DOHH2 (cell line): ENCODE measurements at regions not wholly inside any gene's neighbourhood (a gene's known extent, or its start where the extent isn't known, plus 50 kb on each side); places are given as distances from the start of the nearest gene placed in this dataset.

Experiments
- H3F3A ChIP-seq: fragments of 200-600 bp; sonication (generic), shearing (Covaris generic); 2 replicates; pipeline ENCODE4 v1.6.0; 2016; ENCODE audit warnings: antibody characterized with exemption, mild to moderate bottlenecking; ENCODE audit not compliant: control insufficient read depth, insufficient read depth
- H3K27ac ChIP-seq: fragments of 200-600 bp; sonication (generic); 2 replicates; pipeline ENCODE4 v1.5.1; 2014; ENCODE audit warnings: low read depth, mild to moderate bottlenecking, low read length, moderate library complexity
- H3K27me3 ChIP-seq: fragments of 200-600 bp; sonication (generic); 2 replicates; pipeline ENCODE4 v1.6.1; 2014; ENCODE audit warnings: mild to moderate bottlenecking, low read length, mixed read lengths; ENCODE audit not compliant: control insufficient read depth
- H3K36me3 ChIP-seq: fragments of 200-600 bp; sonication (generic); 2 replicates; pipeline ENCODE4 v1.6.1; 2014; ENCODE audit warnings: mild to moderate bottlenecking, low read length, moderate library complexity, mixed read lengths; ENCODE audit not compliant: control insufficient read depth
- H3K4me1 ChIP-seq: fragments of 200-600 bp; sonication (generic); 2 replicates; pipeline ENCODE4 v1.6.1; 2014; ENCODE audit warnings: mild to moderate bottlenecking, low read length, mixed read lengths; ENCODE audit not compliant: control insufficient read depth
- H3K4me2 ChIP-seq: fragments of 200-600 bp; sonication (generic); 2 replicates; pipeline ENCODE4 v1.6.0; 2014; ENCODE audit warnings: mild to moderate bottlenecking, low read length, moderate library complexity
- H3K4me3 ChIP-seq: fragments of 200-600 bp; sonication (generic); 2 replicates; pipeline ENCODE4 v1.5.1; 2014; ENCODE audit warnings: mild to moderate bottlenecking, low read length, mixed read lengths
- H3K79me2 ChIP-seq: fragments of 200-600 bp; sonication (generic); 2 replicates; pipeline ENCODE4 v1.6.1; 2014; ENCODE audit warnings: mild to moderate bottlenecking, low read length, mixed read lengths; ENCODE audit not compliant: control insufficient read depth
- H3K9me2 ChIP-seq: fragments of 200-600 bp; sonication (generic); replicated peaks from 2 replicates; pipeline ENCODE4 v1.6.1; 2014; ENCODE audit warnings: mild to moderate bottlenecking, low read length, mixed read lengths; ENCODE audit not compliant: control insufficient read depth
- H3K9me3 ChIP-seq: fragments of 200-600 bp; sonication (generic); 2 replicates; pipeline ENCODE4 v1.6.1; 2014; ENCODE audit warnings: antibody characterized with exemption, low read length, mixed read lengths; ENCODE audit not compliant: control insufficient read depth, insufficient read depth
- H4K20me1 ChIP-seq: fragments of 200-600 bp; sonication (generic); 2 replicates; pipeline ENCODE4 v1.6.0; 2014; ENCODE audit warnings: low read depth, mild to moderate bottlenecking, antibody characterized with exemption, low read length, moderate library complexity; ENCODE audit not compliant: control insufficient read depth, insufficient read depth
- CTCF ChIP-seq: fragments of 200-600 bp; sonication (generic); IDR thresholded peaks from one replicate; pipeline ENCODE4 v1.5.1; 2014; ENCODE audit warnings: antibody characterized with exemption, mild to moderate bottlenecking, low read depth, low read length; ENCODE audit not compliant: poor library complexity, severe bottlenecking
- EZH2phosphoT487 ChIP-seq: fragments of 200-600 bp; sonication (generic); IDR thresholded peaks from 2 replicates; pipeline ENCODE4 v1.6.1; 2017; ENCODE audit warnings: borderline replicate concordance, mild to moderate bottlenecking, antibody characterized with exemption, low read length, moderate library complexity, mixed read lengths

- TF ChIP-seq EZH2phosphoT487 (no peak), CTCF (no peak)
- no peaks in the 10 kb centered on the region for H3K9me2 ChIP-seq
- no peaks in the 10 kb centered on the region for H4K20me1 ChIP-seq
- no peaks in the 10 kb centered on the region for H3K36me3 ChIP-seq
- no peak overlapping the region for H3K4me3 ChIP-seq
- H3K79me2 ChIP-seq: no peaks in the 10 kb centered on the region
- H3K27ac ChIP-seq: no peak overlapping the region
- H3F3A ChIP-seq: no peaks in the 10 kb centered on the region
- no peaks in the 10 kb centered on the region for H3K4me1 ChIP-seq
- no peaks in the 10 kb centered on the region for H3K27me3 ChIP-seq
- H3K4me2 ChIP-seq: no peak overlapping the region
- H3K9me3 ChIP-seq: no peaks in the 10 kb centered on the region
These were observed 207.6 kb downstream of the BCL11B start for GRCh38 chr14:99064262-99064954.

- Histone ChIP-seq H3K27me3 (no peaks in the 10 kb centered on the region), H3K9me2 (no peaks in the 10 kb centered on the region), H3F3A (no peaks in the 10 kb centered on the region), H3K36me3 (no peaks in the 10 kb centered on the region), H3K4me1 (no peaks in the 10 kb centered on the region), H3K9me3 (no peaks in the 10 kb centered on the region), H3K4me2 (no peak overlapping the region), H3K4me3 (no peak overlapping the region), H3K79me2 (no peaks in the 10 kb centered on the region), H3K27ac (no peak overlapping the region), H4K20me1 (no peaks in the 10 kb centered on the region)
- TF ChIP-seq EZH2phosphoT487 (no peak), CTCF (no peak)
These were observed 206.4 kb downstream of the BCL11B start for GRCh38 chr14:99065551-99065950.

- Histone ChIP-seq H3K9me3 (no peaks in the 10 kb centered on the region), H3K9me2 (no peaks in the 10 kb centered on the region), H3F3A (no peaks in the 10 kb centered on the region), H3K36me3 (no peaks in the 10 kb centered on the region), H4K20me1 (no peaks in the 10 kb centered on the region), H3K4me3 (no peak overlapping the region), H3K79me2 (no peaks in the 10 kb centered on the region), H3K27ac (no peak overlapping the region), H3K27me3 (no peaks in the 10 kb centered on the region), H3K4me1 (no peaks in the 10 kb centered on the region), H3K4me2 (no peak overlapping the region)
- TF ChIP-seq CTCF (no peak), EZH2phosphoT487 (no peak)
These were observed 205.6 kb downstream of the BCL11B start for GRCh38 chr14:99066378-99066777.
